Neural progenitor cell (in vitro differentiated cells): ENCODE measurements at regions not wholly inside any gene's neighbourhood (a gene's known extent, or its start where the extent isn't known, plus 50 kb on each side); places are given as distances from the start of the nearest gene placed in this dataset.

Experiments
- DNase-seq: peaks from one replicate; pipeline ENCODE4 v3.0.0-alpha.2; 2016; ENCODE audit warnings: low spot score
- H2AFZ ChIP-seq: fragments of 200-600 bp; sonication (generic); replicated peaks from 2 replicates; pipeline ENCODE4 v1.6.1; 2016; ENCODE audit warnings: antibody characterized with exemption
- H3F3A ChIP-seq: fragments of 200-600 bp; sonication (generic); 2 replicates; pipeline ENCODE4 v1.6.1; 2016; ENCODE audit warnings: antibody characterized with exemption, low read depth
- H3K27ac ChIP-seq: fragments of 200-600 bp; sonication (generic); 2 replicates; pipeline ENCODE4 v1.5.1; 2016; ENCODE audit warnings: mild to moderate bottlenecking
- H3K27me3 ChIP-seq: fragments of 200-600 bp; sonication (generic); 2 replicates; pipeline ENCODE4 v1.6.1; 2016; ENCODE audit warnings: mild to moderate bottlenecking, moderate library complexity
- H3K36me3 ChIP-seq: fragments of 200-600 bp; sonication (generic); 2 replicates; pipeline ENCODE4 v1.5.1; 2016
- H3K4me1 ChIP-seq: fragments of 200-600 bp; sonication (generic); 2 replicates; pipeline ENCODE4 v1.6.1; 2016; ENCODE audit warnings: mixed run types
- H3K4me2 ChIP-seq: fragments of 200-600 bp; sonication (generic); 2 replicates; pipeline ENCODE4 v1.6.1; 2016
- H3K4me3 ChIP-seq: fragments of 200-600 bp; sonication (generic); 2 replicates; pipeline ENCODE4 v1.5.1; 2016
- H3K79me2 ChIP-seq: fragments of 200-600 bp; sonication (generic); 2 replicates; pipeline ENCODE4 v1.6.1; 2016; ENCODE audit warnings: low read depth
- H3K9ac ChIP-seq: fragments of 200-600 bp; sonication (generic); 2 replicates; pipeline ENCODE4 v1.6.1; 2016
- H3K9me3 ChIP-seq: fragments of 200-600 bp; sonication (generic); 2 replicates; pipeline ENCODE4 v1.5.1; 2016; ENCODE audit warnings: low read depth
- H4K20me1 ChIP-seq: fragments of 200-600 bp; sonication (generic); 2 replicates; pipeline ENCODE4 v1.6.1; 2016; ENCODE audit warnings: low read depth
- H3K27ac Mint-ChIP-seq: 3 replicates; pipeline ENCODE4 v1.8.0; 2021; ENCODE audit warnings: mixed read lengths
- H3K27me3 Mint-ChIP-seq: 2 replicates; pipeline ENCODE4 v1.8.0; 2022; ENCODE audit warnings: low read depth, mild to moderate bottlenecking, inconsistent platforms, moderate library complexity, mixed read lengths; ENCODE audit not compliant: insufficient read depth
- H3K36me3 Mint-ChIP-seq: 3 replicates; pipeline ENCODE4 v1.8.0; 2021; ENCODE audit warnings: mixed read lengths
- H3K4me1 Mint-ChIP-seq: 3 replicates; pipeline ENCODE4 v1.8.0; 2021; ENCODE audit warnings: mixed read lengths
- H3K4me3 Mint-ChIP-seq: 3 replicates; pipeline ENCODE4 v1.8.0; 2021; ENCODE audit warnings: mild to moderate bottlenecking, moderate library complexity, mixed read lengths
- H3K9me3 Mint-ChIP-seq: 3 replicates; pipeline ENCODE4 v1.8.0; 2020; ENCODE audit warnings: mixed read lengths
- EZH2 ChIP-seq: fragments of 200-600 bp; sonication (generic); IDR thresholded peaks from 2 replicates; pipeline ENCODE4 v1.6.1; 2017; ENCODE audit warnings: antibody characterized with exemption, mild to moderate bottlenecking, moderate library complexity
- EZH2phosphoT487 ChIP-seq: fragments of 200-600 bp; sonication (generic); IDR thresholded peaks from 2 replicates; pipeline ENCODE4 v1.6.1; 2017; ENCODE audit warnings: antibody characterized with exemption
- TF ChIP-seq, protein P1 (sequence below): fragments of 200-600 bp; sonication (generic); IDR thresholded peaks from 2 replicates; pipeline ENCODE4 v1.5.1; 2017; ENCODE audit warnings: antibody characterized with exemption, mild to moderate bottlenecking

- Histone ChIP-seq H4K20me1 (no peaks in the 10 kb centered on the region), H3K4me3 (no peak overlapping the region), H3K9me3 (no peaks in the 10 kb centered on the region), H3K4me1 (no peaks in the 10 kb centered on the region), H3K27me3 (no peaks in the 10 kb centered on the region), H3K27ac (no peak overlapping the region), H3K4me2 (no peak overlapping the region), H3K36me3 (no peaks in the 10 kb centered on the region), H3F3A (no peaks in the 10 kb centered on the region), H3K79me2 (no peaks in the 10 kb centered on the region), H3K9ac (no peak overlapping the region), H2AFZ (no peak overlapping the region)
- H3K36me3 Mint-ChIP-seq: no peaks in the 10 kb centered on the region
- H3K4me3 Mint-ChIP-seq: no peak overlapping the region
- TF ChIP-seq EZH2: no peak
- TF ChIP-seq, protein P1, sequence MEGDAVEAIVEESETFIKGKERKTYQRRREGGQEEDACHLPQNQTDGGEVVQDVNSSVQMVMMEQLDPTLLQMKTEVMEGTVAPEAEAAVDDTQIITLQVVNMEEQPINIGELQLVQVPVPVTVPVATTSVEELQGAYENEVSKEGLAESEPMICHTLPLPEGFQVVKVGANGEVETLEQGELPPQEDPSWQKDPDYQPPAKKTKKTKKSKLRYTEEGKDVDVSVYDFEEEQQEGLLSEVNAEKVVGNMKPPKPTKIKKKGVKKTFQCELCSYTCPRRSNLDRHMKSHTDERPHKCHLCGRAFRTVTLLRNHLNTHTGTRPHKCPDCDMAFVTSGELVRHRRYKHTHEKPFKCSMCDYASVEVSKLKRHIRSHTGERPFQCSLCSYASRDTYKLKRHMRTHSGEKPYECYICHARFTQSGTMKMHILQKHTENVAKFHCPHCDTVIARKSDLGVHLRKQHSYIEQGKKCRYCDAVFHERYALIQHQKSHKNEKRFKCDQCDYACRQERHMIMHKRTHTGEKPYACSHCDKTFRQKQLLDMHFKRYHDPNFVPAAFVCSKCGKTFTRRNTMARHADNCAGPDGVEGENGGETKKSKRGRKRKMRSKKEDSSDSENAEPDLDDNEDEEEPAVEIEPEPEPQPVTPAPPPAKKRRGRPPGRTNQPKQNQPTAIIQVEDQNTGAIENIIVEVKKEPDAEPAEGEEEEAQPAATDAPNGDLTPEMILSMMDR: no peak
- no peak for TF ChIP-seq EZH2phosphoT487
- H3K9me3 Mint-ChIP-seq: no peaks in the 10 kb centered on the region
- H3K27me3 Mint-ChIP-seq: peaks cover 4% of the 10 kb centered on the region
- no peak for DNase-seq
- no peak overlapping the region for H3K27ac Mint-ChIP-seq
- no peaks in the 10 kb centered on the region for H3K4me1 Mint-ChIP-seq
These were observed 66.3 kb upstream of the FBXL4 start for GRCh38 chr6:99014061-99014460.

DNA sequence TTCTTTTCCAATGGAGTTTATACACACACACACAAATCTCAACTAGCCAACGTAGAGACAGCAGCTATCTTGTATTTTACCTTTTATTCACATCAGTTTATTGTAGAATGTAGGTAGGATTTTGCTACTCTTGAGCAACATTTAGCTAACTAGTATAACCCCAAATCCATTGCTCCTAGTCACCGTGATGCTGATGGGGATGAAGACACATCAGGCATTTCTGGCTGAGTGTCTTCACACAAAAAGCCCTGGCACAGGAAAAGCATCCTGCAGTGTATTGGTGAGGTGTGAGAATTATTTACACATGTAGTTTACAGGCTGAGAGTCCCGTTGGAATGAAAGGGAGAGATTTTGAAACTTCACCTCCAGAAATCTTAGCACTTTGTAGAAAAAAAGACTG lies 65.9 kb upstream of the FBXL4 start:
- H3K36me3 ChIP-seq: no peaks in the 10 kb centered on the region
- H3K27me3 Mint-ChIP-seq: peaks cover 4% of the 10 kb centered on the region
- H3K36me3 Mint-ChIP-seq: no peaks in the 10 kb centered on the region
- no peak overlapping the region for H3K27ac Mint-ChIP-seq
- H3K27ac ChIP-seq: no peak overlapping the region
- no peaks in the 10 kb centered on the region for H3K79me2 ChIP-seq
- DNase-seq: no peak
- H3K4me1 ChIP-seq: no peaks in the 10 kb centered on the region
- H3K9ac ChIP-seq: no peak overlapping the region
- no peak overlapping the region for H3K4me3 Mint-ChIP-seq
- H3K4me2 ChIP-seq: no peak overlapping the region
- H3K27me3 ChIP-seq: no peaks in the 10 kb centered on the region
- no peak overlapping the region for H3K4me3 ChIP-seq
- TF ChIP-seq, protein P1: no peak
- no peak for TF ChIP-seq EZH2phosphoT487
- no peak for TF ChIP-seq EZH2
- no peaks in the 10 kb centered on the region for H3K9me3 ChIP-seq
- H4K20me1 ChIP-seq: no peaks in the 10 kb centered on the region
- no peak overlapping the region for H2AFZ ChIP-seq
- no peaks in the 10 kb centered on the region for H3K9me3 Mint-ChIP-seq
- no peaks in the 10 kb centered on the region for H3F3A ChIP-seq
- no peaks in the 10 kb centered on the region for H3K4me1 Mint-ChIP-seq

DNA sequence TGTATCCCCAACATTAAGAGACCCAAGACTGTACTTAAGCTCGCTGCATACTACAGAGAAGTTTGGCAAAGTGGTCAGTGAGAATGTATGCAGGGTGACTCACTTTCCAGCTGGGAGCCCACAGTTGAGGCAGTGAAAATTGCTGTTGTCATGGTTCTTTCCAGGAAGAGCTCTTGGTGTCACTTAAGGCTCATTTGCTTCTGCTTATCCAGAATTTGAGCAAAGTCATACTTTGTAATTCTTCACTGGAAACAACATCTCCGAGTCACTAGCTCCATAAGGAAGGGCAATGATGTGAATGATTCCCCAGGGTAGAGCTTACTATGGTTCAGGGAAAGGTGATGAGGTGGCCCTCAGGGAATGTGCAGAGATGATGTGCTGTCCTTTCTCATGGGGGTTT lies 65.4 kb upstream of the FBXL4 start:
- Histone ChIP-seq H3K9me3 (no peaks in the 10 kb centered on the region), H3K4me3 (no peak overlapping the region), H3K27me3 (no peaks in the 10 kb centered on the region), H3K27ac (no peak overlapping the region), H3F3A (no peaks in the 10 kb centered on the region), H2AFZ (no peak overlapping the region), H4K20me1 (no peaks in the 10 kb centered on the region), H3K9ac (no peak overlapping the region), H3K79me2 (no peaks in the 10 kb centered on the region), H3K4me1 (no peaks in the 10 kb centered on the region), H3K36me3 (no peaks in the 10 kb centered on the region), H3K4me2 (no peak overlapping the region)
- DNase-seq: no peak
- Mint-ChIP-seq H3K9me3 (no peaks in the 10 kb centered on the region), H3K4me3 (no peak overlapping the region), H3K36me3 (no peaks in the 10 kb centered on the region), H3K27ac (no peak overlapping the region), H3K4me1 (no peaks in the 10 kb centered on the region), H3K27me3 (peaks cover 4% of the 10 kb centered on the region)
- TF ChIP-seq EZH2 (no peak), EZH2phosphoT487 (no peak)
- TF ChIP-seq, protein P1: no peak

- Mint-ChIP-seq H3K27me3 (peaks cover 4% of the 10 kb centered on the region), H3K9me3 (peaks cover 4% of the 10 kb centered on the region), H3K4me3 (no peak overlapping the region), H3K27ac (no peak overlapping the region), H3K4me1 (no peaks in the 10 kb centered on the region), H3K36me3 (no peaks in the 10 kb centered on the region)
- no peak overlapping the region for H3K9ac ChIP-seq
- no peaks in the 10 kb centered on the region for H3K79me2 ChIP-seq
- H3K27me3 ChIP-seq: no peaks in the 10 kb centered on the region
- no peak overlapping the region for H3K4me2 ChIP-seq
- H3K4me3 ChIP-seq: no peak overlapping the region
- H3K4me1 ChIP-seq: no peaks in the 10 kb centered on the region
- H3K9me3 ChIP-seq: no peaks in the 10 kb centered on the region
- H3K36me3 ChIP-seq: no peaks in the 10 kb centered on the region
- H4K20me1 ChIP-seq: no peaks in the 10 kb centered on the region
- no peak overlapping the region for H3K27ac ChIP-seq
- no peaks in the 10 kb centered on the region for H3F3A ChIP-seq
- TF ChIP-seq, protein P1: no peak
- TF ChIP-seq EZH2phosphoT487 (no peak), EZH2 (no peak)
- H2AFZ ChIP-seq: no peak overlapping the region
- no peak for DNase-seq
These were observed 63.4 kb upstream of the FBXL4 start for GRCh38 chr6:99011151-99011550.
